Fibroblast of lung (primary cell): ENCODE measurements at regions not wholly inside any gene's neighbourhood (a gene's known extent, or its start where the extent isn't known, plus 50 kb on each side); places are given as distances from the start of the nearest gene placed in this dataset.

Experiments
- CTCF ChIP-seq, 2 donors: IDR thresholded peaks in 1 of 2; conservative IDR thresholded peaks in 1 of 2; 1 replicate in 1 of 2; 2 replicates in 1 of 2; pipeline ENCODE4 v1.5.1; 2011 to 2012; ENCODE audit warnings: low read length in 2 of 2, control low read depth in 1 of 2, inconsistent platforms in 1 of 2, low read depth in 1 of 2, mild to moderate bottlenecking in 1 of 2
- EZH2 ChIP-seq: IDR thresholded peaks from 2 replicates; pipeline ENCODE4 v1.5.1; 2012; ENCODE audit warnings: low read length, control low read depth, mild to moderate bottlenecking; ENCODE audit errors: missing control alignments

- no peak for TF ChIP-seq CTCF (conservative IDR thresholded peaks at IDR 0.05 in 1 of 2, IDR thresholded peaks at IDR 0.05 in 1 of 2; ENCODE audit: low read depth in 1 of 2, low read length in 2 of 2)
- no peak for TF ChIP-seq EZH2
Measured at GRCh38 chr3:24804095-24804494, 309.4 kb upstream of the THRB start.
